HepG2 (cell line): ENCODE measurements at regions not wholly inside any gene's neighbourhood (a gene's known extent, or its start where the extent isn't known, plus 50 kb on each side); places are given as distances from the start of the nearest gene placed in this dataset.

Source experiments
- JUND ChIP-seq: sonication (generic); formaldehyde crosslinking; IDR thresholded peaks from 2 replicates; pipeline ENCODE4 v1.8.0; 2022; ENCODE audit warnings: mild to moderate bottlenecking, missing genetic modification reagents
- POLR2A ChIP-seq, 2 experiments: IDR thresholded peaks; 2 replicates each; pipeline ENCODE4 v1.6.1; 2011; ENCODE audit warnings: low read depth in 2 of 2, low read length in 2 of 2, mild to moderate bottlenecking in 1 of 2, moderate library complexity in 1 of 2; ENCODE audit not compliant: insufficient read depth in 1 of 2
- RBFOX2 ChIP-seq: fragments of 200-400 bp; formaldehyde crosslinking; IDR thresholded peaks from 2 replicates; pipeline ENCODE4 v1.6.1; 2017; ENCODE audit warnings: low read depth, mild to moderate bottlenecking, low read length
- SP4 ChIP-seq: sonication (generic); formaldehyde crosslinking; IDR thresholded peaks from 2 replicates; pipeline ENCODE4 v1.8.1; 2023; ENCODE audit warnings: mild to moderate bottlenecking, missing genetic modification reagents
- TCF7L2 ChIP-seq: IDR thresholded peaks from 2 replicates; pipeline ENCODE4 v1.6.1; 2011; ENCODE audit warnings: mild to moderate bottlenecking, low read depth, low read length, moderate library complexity
- TF ChIP-seq, protein P1 (sequence below): sonication (generic); formaldehyde crosslinking; IDR thresholded peaks from 2 replicates; pipeline ENCODE4 v1.5.0; 2020; ENCODE audit warnings: missing genetic modification reagents, mild to moderate bottlenecking, borderline replicate concordance
- TF ChIP-seq, protein P2 (sequence below): sonication (generic); formaldehyde crosslinking; IDR thresholded peaks from 2 replicates; pipeline ENCODE4 v1.8.1; 2023; ENCODE audit warnings: mild to moderate bottlenecking, inconsistent platforms, moderate library complexity, missing genetic modification reagents, borderline replicate concordance

DNA sequence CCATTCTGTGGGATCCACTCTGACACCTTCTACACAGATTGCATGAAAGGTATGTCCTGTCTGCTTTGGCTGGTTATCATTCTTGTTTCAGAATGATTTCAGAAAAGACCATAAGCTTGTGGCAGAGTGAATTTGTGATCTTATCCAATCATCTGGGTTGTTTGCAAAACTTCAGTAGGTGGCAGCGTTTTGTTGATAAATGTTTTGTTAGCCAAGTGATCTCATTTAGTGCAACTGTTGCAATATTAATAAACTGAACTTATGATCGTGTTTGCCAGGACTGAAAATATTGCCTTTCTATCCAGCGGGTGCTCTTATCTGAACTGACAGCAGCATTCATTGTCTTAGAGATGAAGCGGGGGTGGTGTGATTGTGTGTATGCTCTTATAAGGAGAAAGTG, 613.2 kb upstream of the NOX3 start:
- TF ChIP-seq POLR2A (IDR thresholded peaks at IDR 0.05; ENCODE audit: insufficient read depth in 1 of 2, low read depth in 2 of 2, low read length in 2 of 2) (no peak), RBFOX2 (no peak), TCF7L2 (no peak), SP4 (CRISPR knock-in tag) (no peak), JUND (CRISPR knock-in tag) (no peak)
- TF ChIP-seq, protein P1, sequence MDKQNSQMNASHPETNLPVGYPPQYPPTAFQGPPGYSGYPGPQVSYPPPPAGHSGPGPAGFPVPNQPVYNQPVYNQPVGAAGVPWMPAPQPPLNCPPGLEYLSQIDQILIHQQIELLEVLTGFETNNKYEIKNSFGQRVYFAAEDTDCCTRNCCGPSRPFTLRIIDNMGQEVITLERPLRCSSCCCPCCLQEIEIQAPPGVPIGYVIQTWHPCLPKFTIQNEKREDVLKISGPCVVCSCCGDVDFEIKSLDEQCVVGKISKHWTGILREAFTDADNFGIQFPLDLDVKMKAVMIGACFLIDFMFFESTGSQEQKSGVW: no peak
- TF ChIP-seq, protein P2, sequence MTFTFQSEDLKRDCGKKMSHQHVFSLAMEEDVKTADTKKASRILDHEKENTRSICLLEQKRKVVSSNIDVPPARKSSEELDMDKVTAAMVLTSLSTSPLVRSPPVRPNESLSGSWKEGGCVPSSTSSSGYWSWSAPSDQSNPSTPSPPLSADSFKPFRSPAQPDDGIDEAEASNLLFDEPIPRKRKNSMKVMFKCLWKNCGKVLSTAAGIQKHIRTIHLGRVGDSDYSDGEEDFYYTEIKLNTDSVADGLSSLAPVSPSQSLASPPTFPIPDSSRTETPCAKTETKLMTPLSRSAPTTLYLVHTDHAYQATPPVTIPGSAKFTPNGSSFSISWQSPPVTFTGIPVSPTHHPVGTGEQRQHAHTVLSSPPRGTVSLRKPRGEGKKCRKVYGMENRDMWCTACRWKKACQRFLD: no peak
